Occipital lobe (tissue), 1 donor: ENCODE measurements at regions not wholly inside any gene's neighbourhood (a gene's known extent, or its start where the extent isn't known, plus 50 kb on each side); places are given as distances from the start of the nearest gene placed in this dataset.

ENCODE experiments used
- DNase-seq: peaks from one replicate; lab custom pipeline; 2025; lab: John Stamatoyannopoulos, UW

DNA sequence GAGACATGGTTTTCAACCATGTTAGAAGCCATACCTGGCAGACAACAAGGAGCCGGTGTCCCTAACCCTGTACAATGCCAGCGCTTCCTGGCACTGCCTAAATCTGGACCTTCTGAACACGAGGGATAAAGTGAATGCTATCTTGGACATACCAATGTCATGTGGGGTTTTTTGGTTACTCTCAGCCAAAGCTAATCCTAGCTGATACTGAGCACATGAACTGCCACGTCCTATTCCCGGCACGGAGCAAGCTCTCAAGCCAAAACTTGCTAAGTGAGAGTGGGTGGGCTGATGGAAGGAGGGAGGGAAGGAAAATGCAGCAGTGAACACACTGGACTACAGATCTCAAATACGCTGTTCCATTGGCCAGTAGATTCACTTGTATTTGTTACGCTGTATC, 226.1 kb downstream of the BCOR start:
- DNase-seq, result no peak

DNA sequence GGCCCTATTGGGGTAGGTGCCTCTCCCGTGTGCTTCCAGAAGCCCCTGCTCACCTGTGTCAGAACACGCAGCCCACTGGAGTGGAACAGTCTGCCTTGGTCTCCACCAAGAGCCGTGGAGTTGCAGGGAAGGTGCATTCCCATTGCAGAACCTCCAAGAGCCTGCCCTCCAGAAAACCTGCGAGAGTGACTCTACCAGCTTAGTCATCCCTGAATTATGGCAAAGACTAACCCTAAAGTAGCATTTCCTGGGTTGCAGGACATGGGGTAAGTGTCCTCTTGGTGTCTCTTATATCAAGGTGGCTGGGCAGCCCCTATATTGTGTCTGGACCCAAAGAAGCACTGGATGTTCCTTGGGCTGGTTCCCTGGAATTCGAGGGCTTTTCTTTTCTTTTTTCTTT, 224.6 kb downstream of the BCOR start:
- DNase-seq, result no peak

DNA sequence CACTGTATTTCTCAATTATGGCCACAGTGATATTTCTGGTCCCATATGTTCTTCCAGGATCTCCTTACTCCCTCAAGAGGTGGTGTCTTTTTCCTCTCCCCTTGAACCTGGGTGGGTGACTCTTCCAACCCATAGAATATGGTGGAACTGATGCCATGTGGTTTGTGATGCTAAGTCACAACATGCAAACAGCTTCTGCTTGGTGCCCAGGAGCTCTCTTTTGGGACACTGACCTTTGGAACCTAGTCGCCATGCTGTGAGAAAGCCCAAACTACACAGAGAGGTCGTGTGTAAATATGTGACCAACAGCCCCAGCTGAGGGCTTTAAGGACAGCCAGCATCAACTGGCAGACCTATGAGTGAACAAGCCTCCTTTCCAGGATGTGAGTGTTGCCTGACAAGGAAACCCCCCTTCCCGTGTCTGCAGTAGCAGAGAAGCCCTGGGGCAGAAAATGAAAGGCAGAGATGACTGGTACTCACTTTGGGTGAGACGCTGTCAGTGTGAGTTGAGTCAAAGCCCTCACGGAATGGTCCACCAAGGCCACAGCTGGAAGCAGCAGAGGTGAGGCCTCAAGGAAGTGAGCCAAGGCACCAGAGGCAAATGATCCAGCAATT, 223.4 kb downstream of the BCOR start:
- DNase-seq, result no peak

DNA sequence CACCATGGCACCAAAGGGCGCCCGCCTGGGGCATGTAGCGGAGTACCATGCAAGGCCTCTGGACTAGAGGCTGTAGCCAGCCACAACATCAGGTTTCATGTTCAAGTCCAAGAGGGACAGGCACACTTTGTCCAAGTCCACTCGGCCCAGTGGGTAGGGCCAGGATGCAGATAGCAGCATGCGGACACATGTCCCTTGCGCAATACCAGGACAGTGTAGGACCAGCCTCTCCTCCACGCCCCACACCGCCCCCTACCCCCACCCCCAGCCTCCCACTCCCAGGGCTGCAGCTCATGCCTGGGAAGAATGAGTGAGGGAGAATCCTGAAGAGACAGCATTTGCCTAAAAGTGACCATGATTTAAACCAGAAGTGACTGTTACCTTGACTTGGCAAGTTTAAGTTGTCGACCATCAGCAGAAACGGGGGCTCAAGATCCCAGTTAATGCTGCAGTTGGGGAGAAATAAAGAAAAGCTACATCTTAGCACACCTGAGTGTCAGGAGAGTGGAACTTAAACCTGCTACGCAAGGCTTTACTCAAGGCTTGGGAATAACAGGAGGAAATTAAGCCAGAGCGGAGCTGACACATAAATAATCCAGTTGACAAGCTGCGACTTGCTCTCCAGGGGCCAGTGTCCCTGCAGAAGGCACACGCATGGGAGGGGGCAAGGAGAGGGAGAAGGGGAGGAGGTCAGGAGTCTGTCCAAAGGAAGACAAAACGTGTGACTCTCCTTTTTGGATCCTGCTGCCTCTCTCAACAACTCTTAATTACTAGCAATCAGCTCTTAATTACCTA, 221.7 kb downstream of the BCOR start:
- DNase-seq, result no peak

DNA sequence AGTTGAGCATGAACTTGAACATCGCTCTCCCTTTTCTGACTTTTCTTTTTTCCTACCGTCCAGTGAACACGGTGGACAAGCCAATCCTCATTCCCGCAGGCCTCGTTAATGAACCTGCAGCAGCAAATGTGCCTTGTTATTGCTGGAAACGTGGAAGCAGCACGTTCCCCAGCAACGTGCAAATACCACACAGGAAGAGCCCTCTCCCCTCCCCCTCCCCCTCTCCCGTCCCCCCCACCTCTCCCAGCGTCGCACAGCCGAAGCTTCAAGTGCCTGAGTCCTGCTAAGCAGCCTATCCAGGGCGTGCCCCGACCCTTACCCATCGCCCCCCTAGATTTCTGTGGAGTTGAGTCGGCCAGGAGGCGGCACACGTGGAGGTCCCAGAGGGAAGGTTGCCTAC, 219.9 kb downstream of the BCOR start:
- no peak for DNase-seq

DNA sequence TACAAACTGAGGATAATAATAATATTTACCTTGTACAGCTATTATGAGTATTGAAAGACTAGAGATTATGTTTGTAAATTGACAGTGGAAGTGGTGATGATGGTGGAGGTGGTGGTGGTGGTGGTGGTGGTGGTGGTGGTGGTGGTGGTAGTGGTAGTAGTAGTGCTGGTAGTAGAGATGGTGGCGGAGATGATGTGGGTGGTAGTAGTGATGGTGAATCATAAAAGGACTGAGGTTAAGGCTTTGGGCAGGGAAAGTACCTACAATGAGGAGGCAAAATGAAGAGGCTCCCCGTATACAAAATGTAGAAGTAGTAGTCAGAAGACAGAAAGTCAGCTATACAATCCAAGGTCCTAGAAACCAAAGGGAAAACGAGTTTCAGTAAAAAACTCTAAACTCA, 214.1 kb downstream of the BCOR start:
- no peak for DNase-seq

DNA sequence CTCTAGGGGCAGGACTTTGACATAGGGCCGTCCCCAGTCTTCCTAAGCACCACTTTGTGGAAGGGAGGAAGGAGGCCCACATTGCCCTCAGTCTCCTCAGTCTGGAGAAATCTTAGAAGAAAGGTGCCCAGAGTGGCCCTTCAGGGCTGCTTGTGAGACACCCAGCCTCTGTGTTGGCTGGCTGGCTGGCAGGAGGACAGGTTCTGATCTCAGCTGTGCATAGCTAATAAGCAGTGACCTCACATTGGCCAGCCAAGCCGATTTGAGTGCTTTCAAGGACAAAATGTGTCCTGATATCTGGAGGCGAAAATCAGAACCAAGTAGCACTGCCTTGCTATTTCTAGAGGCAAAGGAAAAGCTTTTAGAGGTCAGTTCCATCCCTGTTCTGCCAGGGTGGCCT, 211.5 kb downstream of the BCOR start:
- DNase-seq, result no peak

DNA sequence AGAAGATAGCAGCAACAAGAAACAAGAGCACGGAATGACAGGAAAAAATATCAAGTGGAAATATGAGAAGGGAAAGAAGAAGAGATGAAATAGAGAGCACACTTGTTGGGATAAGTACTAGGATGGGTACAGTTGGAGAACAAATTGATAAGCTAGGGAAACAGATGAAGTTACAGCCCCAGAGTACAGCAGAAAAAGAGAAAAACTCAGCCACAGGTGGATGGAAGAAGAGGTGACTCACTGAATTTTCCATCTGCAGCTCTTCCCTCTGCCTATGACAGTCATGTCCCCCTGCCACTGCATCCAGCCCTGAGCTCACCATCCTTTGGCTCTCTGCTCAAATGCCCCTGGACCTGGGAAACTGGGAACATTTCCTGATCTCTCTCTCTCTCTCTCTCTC, 209.0 kb downstream of the BCOR start:
- no peak for DNase-seq

DNA sequence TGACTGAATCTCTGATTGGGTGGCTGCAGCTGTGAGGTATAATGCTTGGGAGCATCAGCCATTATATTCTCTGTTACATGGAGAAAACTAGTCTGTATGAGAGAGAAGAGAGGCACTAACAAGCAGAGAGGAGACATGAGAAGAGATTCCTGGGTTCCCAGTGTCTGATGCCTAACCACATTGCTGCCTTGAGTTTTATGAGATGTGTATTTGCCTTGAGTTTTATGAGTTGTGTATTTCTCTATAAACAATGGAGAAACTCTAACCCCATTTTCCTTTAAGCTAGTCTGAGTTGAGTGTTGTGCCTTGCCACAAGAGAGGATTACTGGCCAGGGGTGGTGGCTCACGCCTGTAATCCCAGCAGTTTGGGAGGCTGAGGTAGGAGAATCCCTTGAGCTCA, 208.1 kb downstream of the BCOR start:
- DNase-seq, result no peak

DNA sequence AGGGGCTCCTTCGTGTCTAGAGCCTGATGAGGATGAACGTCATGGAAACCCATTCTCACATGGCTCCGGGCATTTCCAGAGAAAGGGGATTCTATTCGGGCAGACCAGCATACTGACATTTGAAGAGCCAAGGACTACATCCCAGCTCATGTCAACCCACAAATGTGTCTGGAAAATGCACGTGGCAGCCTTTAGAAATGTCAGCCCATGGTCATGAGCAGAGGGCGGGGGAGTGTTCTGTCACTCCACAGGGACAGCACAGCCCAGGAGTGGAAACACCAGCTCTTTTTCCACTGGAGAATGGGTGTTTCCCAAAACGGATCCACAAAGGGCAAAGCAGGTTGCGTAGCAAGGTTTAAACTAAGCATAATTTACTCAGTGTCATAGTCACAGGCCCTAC, 207.0 kb downstream of the BCOR start:
- no peak for DNase-seq

DNA sequence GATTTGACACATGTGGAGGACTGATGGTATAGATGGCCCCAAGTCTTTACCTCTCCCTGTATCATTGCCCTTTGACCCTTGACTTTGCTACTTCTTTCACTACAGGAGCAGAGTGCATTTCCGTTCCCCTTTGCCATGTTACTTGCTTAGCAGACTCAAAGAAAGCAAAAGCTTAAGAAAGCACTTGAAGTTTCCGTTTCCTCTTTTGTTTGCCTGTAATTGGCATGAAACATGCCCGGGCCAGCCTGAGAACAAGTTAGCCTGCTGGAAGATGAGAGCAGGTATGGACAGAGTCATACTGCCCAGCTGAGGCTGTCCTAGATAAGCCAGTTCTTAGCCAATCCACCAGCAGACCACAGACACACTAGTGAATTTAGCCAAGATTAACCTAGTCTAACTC, 206.0 kb downstream of the BCOR start:
- DNase-seq, result no peak

DNA sequence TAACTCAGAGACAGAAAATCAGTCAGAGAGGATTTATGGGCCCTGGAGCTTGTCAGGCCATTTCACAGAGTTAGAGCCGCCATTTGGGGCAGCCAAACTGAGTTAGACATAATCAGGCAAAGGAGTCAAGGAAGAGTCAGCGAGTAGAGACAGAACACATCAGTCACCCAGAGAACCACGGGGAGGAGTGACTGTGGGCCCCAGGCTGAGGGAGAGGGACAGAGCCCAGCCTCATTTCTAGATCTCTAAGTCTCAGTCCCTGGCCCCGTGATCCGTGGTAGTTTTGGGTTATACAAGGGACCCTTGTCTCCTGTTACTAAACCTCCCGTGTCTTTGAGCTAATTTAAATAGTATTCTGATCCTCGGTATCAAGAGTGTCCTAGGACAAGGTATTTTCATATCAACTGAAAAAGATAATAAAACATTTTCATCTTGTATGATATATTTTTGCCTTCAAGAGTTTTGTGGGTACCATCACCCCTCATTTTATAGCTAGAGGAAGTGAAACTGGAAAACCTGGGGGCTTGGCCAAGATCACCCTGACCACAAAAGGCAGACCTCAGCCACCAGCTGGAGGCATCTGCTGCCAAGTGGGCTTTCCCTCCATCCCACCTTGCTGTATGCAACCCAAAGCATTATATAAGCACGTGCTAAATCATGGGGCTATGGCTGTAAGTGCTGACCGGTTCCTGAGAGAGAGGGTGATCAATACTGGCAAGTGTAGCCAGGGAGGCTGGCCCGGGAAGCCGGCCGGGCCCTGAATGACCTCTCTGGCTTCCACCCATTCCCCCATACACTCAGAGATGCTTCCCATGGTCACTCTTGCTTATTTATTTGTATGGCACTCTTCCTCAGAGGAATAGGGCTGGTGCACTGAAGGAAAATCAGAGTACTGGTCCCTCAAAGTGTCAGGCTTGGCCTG, 204.1 kb downstream of the BCOR start:
- no peak for DNase-seq

DNA sequence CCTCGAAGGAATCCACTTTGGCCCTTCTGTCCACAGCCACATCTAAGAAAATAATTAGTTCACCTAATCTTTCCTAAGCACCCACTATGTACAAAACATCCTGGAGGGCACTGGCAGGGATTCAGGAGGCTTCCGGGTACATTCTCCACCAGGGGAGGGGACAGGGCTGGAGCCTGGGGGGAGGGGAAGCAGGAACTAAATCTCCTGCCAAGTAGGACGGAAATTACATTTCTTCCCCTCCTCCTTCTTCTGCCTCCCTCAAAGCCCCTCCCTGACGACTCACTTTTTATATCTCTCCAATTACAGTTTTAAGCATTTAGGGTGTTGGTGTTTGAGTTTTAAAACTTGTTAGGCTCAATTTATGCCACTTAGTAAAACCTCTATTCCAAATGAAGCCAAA, 203.1 kb downstream of the BCOR start:
- no peak for DNase-seq

DNA sequence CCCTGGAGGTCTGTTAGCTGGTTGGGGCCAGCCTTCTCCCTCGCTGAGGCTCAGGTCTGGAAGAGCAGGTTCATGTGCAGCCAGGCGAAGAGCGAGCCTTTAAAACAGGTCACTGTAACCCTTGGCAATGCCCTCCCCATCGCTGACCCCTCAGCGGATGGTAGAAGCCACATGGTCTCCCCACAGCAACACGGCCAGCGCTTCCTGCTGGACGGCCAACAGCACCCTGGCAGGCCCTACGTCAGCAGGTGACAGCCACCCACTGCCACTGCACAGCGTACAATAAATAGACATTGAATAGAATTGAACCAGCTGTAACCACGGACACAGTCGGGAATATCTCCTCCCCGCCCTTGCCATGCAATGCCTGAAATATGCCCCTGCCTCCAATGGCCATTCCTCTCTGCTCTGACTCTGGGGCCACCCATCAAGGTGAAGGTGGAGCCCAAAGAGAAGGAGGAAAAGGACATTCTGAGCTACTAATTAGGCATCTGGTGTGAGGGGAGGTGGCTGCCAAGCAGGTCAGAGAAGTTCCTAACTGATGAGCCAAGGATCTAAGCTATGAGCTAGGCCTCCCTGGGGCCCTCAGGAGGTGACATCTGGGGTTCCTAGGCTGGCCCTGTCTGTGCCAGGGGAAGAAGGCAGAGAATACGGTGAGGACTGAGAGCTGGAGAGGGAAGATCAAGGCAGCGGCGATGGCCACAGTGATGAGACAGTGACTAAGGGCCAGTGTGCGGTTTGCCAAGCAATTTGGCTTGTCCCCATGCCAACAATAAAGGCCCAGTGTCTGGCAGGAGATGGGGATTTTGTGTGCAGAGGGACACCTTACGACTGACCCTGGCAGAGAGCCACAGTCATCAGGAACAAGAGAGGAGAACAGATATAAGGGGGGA, 202.3 kb downstream of the BCOR start:
- DNase-seq, result no peak

DNA sequence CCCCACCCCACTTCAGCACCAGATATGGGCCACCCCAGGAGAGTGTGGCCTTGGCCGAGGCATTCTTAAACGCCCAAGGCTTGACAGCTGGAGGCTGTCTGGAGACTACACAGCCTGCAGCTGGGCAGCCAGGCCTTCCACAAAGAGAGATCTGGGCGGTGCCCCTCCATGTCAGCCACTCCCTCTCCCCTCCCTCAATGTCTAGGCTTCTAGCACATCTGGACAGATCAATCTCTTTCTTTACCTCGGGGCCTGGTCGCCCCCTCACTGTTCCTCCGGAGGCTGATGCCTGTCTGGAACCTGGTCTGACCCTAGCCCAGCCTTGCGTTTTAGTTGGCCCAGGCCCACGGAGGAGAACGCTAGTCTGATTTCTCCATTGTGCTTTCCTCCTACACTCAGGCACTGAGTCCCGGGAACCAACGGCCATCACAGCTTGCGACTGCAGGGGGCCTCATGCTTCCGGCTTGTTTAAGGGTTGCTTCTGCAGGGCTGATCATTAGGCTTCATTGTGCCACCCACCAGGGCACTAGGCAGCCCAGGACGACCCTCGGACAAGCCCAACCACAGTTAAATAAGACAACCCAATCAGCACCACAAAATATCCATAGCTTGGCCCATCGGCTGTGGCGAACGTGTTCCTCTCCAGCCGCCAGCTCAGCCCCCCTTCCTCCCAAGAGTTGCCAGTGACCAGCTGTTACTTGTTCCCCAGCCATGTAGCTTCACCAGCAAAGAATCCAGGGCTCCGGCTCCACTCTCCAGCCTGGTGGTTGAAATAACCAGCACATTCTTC, 200.6 kb downstream of the BCOR start:
- no peak for DNase-seq

DNA sequence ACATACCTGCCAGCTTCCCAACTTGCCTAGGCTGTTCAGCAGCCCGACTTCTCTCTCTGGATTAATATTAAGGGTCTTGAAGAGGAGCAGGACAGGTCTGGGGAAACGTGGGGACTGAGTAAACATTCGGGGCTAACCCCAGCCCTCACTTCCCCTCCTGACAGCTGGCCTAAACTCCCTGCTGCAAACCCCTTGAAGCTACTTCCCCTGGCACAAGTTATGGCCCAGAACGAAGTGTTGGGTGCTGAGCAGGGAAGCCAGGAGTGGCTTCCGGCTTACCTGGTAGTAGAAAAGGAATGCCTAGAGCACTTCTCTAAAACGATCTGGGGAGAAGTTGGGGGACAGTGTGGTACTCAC, 200.0 kb downstream of the BCOR start:
- no peak for DNase-seq

DNA sequence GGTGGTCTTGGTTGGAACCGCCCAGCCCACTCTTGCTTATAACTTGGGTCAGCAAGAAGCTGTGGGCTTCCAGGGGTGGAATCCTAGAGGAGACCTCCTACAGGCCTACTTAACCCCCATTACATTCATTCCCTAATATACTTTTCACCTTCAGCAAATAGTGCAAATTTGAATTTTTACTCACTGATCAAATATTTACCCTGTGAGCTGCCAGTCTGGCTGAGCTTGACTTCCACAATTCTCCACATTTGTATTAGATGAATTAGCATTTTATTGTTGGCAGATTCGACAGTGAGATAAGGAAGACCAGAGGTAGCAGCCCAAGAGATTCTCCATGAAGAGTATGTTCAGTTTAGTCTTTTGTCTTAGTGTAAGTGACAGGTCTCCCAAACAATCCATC, 199.6 kb downstream of the BCOR start:
- no peak for DNase-seq

DNA sequence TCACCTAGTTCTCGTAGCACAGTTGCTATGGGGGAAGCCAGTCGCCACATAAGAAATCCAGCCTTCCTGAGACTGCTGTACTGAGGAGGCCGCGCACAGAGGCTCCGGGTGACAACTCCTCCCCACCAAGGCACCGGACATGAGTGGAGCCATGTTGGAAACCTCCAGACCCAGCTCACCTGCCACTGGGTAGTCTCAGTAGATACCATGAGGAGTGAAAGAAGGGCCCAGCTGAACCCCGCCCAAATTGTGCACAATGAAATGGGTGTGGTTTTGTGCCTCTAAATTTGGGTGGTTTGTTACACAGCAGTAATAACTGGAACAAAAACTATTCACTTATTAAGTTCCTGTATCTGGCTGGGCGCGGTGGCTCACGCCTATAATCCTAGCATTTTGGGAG, 198.7 kb downstream of the BCOR start:
- DNase-seq, result no peak

DNA sequence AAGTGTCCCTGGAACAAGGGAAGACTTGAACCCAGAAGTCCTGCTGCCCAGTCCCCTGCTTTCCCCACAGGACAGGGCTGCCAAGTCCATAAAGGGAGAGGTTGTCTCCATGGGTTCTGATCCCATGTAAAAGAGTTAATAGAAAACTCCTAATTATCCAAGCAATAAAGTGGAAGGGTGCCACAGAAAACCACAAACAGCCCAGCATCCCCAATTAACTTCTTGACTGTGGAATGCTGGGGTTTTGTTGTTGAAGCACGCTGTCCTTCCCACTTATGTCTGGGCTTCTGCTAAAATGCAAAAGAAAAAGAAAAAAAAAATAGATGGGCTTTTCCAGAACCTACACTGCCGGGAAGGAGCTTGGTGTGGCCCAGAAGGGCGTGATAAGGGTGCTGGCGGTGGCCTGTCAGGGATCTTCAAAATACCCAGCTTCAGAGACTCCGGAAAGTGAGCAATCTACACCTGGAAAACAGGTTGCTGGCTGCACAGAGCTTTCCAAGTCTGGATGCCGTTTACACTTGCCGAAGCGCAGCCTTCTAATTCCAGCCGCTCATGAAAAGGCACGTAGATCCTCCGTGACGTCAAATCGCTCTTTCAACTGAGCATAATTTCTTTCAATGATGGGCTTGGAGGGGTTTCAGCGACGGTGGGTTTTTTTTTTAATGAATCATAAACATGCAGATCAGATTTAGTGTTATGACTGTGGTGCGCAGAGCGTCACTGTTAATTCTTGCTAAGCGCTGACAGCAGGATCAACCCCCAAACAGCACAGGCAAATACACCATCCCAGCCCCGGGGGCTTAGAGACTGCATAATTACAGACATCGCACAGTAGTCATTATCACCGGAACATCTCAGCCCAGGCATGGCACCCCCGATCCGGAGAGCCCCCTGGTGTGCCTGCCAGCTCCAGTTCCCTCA, 197.6 kb downstream of the BCOR start:
- DNase-seq, result no peak

DNA sequence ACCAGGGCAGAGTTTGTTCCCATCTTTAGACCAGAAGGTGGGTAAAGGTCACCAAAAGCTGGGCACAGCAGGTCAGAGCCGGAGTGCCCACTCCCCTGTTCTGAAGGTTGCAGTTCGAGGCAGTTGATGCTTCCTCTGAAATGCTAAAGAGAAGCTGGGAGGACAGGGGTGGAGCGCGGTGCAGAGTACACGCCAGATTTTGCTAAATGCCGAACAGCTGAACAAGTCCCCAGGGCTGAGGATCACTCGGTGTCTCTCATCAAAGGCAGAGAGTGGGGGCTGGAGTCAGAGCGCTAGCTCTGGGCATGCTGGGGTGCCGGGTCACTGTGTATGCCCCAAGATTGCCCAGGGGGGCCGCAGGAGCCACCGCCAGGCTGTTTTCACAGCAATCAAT, 197.0 kb downstream of the BCOR start:
- no peak for DNase-seq
